ENCODE measurements at regions not wholly inside any gene's neighbourhood (a gene's known extent, or its start where the extent isn't known, plus 50 kb on each side); places are given as distances from the start of the nearest gene placed in this dataset.

DNA sequence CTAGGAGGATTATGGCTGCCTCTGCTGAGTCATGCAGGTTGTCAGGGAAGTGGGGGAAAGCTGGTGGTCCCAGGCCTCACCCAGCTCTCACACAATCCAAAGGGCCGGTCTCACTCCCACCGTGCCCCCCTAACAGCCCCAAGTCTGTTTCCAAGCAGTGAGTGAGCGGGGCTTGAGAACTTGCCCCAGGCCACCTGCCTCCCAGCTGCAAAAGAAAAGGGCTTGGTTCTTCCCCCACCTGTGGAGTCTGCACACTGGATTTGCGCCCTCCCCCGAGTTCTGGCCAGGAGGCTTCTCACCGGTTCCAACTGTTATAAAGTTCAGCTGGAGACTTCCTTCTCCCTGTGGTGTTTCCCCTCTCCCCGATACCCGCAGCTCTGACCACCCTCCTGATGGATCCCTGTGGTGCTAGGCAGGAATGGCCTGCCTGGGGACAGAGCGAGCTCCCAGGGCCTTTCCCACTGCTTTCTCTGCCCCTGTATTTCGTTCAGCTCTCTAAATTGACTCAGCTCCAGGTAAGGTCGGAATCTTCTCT is 222.3 kb downstream of the BARHL2 start:
- no peak for DNase-seq

DNA sequence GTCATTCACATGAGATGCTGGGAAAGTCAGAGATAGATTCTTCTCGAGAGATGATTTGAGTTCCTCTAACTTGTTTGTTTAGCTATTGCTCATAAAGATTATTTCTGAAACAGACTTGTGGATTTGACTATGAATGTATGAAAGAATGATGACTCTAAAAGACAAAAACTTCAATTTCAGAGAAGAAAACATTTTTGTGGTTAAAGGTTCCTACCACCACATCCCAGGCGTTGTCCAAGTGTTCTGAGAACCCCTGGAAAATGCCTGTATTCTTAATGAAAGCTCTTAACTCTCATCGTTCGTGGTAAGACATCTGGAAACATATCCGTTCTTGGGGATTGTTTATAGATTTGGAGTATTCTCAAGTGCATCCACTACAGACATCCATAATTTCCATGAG is 228.7 kb downstream of the BARHL2 start:
- DNase-seq, result no peak

DNA sequence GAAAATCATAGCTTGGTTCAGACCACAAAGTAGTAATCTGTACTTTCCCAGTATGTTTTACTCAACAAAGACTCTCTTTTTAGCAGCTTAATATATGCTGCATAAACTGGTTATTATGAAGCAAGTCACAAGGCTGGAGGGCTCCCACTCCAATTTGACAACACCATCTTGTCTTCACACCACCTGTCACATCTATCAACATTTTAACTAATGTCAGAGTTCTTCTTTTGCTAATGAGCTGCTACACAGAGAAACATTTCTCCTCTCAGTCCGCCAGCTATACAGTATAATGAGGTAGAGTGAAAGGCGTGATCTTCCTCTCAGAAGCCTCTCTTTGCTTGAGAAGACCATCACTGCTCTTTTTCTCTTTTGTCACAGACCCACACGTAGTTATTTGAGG is 230.1 kb downstream of the BARHL2 start:
- no peak for DNase-seq

DNA sequence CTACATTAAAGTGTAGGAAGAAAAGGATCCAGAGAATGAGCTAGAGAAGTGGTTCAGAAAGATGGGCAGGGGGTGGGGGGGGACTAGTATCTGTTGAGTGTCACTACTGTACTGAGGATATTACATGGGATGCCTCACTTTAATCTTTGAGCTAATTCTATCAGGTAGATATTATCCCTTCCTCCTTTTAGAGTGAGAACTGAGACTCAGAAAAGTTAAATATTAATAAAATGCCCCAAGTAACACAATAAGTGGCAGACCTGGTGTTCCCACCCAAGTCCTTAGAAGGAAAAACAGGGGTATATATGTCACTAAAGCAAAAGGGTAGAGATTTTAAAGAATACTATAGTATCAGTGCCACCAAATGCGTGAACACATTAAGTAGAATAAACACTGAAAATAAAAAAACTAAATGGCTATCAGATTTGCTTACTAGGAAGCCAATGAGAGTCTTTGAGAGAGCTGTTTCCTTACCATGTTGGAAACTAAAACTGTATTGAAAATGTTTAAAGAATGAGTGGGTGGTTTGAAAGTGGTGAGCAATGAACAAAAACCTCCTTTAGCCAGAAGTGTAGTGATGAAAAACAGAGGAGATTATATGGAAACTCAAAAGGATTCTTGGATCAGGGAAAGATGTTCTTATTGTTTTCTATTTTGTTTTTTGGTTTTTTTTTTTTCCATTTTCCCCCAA is 230.8 kb downstream of the BARHL2 start:
- DNase-seq, result no peak

DNA sequence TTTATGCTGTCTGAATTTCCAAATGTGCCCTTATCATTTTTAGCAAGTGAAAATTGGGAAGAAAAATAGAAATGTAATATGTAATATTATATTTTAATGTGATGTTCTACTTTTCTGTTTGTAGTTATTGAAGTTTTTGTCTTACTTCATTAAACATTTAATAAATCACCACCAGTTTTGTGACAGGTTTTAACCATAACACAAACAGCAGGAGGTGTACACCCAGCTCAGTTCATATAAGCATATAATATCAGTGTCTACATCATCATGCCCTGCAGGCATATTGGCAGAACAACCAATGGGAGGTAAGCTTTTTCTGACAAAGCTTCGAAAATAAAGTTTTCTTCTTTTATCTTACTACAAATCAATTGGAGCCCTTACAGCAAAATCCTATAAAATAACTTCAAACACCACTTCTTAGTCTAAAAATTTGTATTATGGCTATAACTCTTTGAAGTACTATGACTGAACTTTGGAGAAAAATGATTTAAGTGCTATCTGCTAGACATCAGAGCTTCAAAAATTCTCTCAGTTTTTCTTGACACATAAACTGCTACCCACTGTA is 236.7 kb downstream of the BARHL2 start:
- DNase-seq, result peak in 2 of 3 experiments; percentile 43 to 84

DNA sequence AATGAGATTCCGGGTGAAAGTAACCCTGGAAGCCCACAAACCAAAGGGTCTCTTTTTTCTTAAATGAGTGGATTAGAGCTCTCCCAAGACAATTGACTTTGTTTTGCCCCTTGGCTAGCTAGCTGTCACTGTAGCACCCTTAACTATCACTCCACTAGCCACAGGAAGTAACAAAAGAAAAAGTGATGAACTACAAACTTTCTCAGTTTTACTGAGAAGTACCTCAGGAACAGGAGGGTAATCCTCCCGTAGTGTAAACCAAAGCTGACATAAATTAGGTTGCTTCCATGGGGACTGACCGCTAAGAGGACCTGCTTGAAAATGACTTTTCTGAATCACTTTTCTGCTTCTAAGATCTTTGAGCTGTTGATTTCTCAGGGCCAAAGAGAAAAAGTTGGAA is 240.1 kb downstream of the BARHL2 start:
- no peak for DNase-seq

DNA sequence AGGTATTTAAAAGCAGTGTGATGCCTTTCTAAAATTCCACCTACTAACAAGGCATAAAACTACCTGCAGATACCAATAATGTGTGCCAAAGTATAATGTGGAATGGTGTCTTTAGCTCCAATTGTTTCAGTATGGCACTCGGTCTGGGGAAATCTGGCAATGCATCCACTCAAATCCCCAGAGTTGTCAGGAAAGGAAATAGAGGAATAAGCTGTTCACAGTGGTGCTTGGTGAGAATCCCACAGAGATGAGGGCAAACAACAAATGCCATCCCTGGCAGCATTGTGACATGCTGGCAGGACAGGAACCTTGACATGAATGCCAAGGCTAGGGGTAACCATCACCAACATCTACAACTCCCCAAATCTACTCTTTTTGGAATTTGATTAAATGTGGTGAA is 240.7 kb downstream of the BARHL2 start:
- DNase-seq, result no peak

DNA sequence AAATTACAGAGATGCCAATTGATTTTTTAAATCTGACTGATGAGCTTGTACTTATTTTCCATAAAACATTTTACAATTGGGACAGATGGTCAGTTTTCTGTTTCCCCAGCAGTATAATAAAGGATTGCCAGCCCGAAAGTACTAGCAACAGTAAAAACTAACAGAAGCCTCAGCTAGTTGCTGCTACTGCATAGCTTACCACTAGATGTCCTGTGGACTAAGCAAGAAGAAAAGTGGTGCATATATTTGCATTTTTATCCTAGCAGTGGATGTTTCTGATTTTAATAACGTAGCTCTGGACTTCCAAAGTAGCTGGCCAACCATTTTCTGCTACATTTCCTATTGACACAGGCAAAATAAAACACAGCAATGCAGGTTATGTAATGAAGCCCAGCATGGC is 241.5 kb downstream of the BARHL2 start:
- DNase-seq, result peak in 1 of 3 experiments; percentile 27

DNA sequence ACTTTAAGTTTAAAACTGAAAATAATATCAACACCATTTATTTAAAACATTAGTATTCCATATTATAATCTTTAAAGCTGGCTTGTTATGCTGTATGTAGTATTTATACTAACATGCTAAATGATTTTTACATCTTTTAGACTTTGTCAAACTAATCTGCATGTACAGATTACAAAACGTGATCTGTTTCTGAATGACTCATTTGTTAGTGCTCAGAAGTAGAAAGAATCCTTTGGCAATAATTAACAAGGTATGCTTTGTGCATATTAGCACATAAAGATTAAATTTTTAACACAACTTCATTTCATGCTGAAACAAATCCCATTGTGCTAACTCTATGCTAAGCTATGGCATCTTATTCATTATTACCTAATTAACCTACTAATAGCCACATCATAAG is 242.4 kb downstream of the BARHL2 start:
- DNase-seq, result no peak

DNA sequence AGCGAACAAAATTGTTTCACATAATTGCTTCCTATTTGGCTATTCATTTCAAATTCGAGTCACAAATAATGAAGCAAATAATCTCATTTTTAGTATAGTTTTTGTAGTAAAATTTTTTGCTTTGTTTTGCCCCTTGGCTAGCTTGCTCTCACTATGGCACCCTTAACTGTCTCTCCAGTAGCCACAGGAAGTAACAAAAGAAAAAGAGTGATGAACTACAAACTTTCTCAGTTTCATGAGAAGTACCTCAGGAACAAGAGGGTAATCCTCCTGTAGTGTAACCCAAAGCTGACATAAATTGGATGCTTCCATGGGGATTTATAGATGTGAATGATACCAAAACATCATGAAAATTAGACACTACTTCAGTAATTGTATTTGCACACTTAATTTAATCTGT is 242.9 kb downstream of the BARHL2 start:
- DNase-seq, result no peak

DNA sequence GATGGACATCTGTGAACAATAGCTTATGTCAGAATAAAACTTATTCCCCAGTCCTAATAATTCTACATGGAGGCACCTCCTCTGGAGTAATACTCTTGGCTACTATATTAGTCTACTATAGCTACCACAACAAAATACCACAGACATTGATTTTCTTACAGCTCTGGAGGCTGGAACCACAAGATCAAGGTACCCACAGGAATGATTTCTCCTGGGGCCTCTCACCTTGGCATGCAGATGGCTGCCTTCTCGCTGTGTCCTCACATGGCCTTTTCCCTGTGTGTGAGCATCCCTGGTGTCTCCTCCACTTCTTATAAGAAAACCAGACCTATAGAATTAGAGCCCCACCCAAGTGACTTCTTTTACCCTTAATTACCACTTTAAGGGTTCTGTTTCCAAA is 244.3 kb downstream of the BARHL2 start:
- DNase-seq, result no peak

DNA sequence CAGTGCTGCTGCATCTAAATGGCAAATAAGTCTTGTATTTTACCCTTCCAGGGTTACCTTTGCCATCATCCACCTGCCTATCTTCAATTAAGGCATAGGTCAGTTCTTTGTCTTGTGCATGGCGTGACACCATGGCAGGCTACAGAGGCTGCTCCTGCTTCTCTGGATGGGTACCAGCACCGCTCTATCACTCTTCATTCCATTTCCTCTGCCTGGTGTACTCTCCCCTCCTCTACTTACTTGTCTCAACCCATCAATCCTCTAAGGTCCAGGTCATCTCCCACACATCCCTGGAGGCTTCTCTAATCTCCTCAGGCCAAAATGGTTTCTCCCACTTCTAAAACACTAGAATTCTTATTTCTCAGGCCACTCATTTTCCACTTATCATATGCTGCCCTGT is 257.5 kb downstream of the BARHL2 start:
- no peak for DNase-seq

DNA sequence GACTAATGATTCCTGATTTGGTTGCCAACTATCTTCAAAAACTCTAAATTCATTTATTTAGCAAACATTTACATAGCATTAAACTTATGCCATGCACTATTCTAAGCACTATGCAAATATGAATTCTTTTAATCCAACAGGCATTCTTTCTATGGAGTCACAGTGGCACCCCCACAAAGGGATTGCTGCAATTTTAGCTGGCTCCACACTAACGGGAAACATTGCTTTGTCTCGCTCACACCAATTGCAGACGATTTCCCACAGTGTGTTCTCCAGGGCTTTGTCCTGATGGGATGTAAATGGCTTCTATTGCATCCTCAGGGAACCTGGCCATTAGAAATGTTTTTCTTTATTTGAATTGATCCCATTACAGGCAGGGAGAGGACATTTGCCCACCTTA is 259.1 kb downstream of the BARHL2 start:
- DNase-seq, result no peak

DNA sequence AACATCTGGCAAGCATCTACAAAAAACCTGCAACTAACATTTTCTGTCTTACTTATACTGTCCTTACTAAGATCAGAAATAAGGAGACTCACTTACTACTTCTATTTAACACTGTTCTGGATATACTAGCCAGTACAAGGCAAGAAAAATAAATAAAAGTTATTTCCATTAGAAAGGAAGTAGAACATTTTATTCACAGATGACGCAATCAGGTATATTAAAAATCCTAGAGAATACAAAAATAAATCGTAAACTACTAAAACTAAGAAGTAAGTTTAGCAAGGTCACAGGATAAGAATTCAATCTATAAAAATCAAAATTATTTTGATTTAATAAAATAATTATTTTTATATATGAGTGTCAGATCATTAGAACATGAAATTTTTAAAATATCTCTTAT is 264.6 kb downstream of the BARHL2 start:
- DNase-seq, result no peak

DNA sequence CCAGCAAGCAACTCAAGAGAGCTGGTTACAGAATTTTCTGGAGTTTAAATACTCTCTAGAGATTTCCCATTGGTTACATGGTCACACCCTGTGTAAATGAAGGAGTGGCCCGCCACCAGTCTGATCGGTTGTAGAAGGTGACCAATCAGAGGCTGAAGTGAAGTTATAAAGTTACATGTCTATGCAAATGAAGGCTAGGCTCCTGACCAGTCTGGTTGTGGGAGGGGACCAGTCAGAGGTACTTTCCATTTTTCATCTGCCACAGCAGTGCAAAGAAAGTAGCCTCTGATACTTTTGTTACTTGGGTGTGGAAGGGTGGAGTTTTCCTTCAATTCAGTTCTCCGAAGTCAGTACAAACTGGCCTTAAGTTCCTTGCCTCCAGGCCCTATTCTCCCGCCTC is 273.7 kb downstream of the BARHL2 start:
- DNase-seq, result no peak

DNA sequence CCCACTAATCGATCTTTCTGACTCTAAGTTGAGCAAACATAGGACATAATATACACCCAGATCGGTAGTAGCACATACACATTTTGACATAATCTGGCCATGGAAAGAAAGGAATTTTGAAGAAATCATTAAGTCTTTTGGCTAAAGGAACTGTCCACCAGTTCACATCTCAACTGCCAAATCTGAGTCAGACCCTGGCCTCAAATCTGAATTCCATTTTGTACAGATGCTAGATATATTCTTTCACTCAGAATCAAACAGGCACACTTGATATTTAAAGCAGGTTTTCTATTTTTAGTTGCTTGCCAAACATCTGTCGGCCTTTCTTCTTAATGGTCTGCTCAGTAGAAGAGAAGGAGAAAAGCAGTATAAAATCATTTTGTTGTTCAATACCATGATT is 281.8 kb downstream of the BARHL2 start:
- DNase-seq, result no peak

DNA sequence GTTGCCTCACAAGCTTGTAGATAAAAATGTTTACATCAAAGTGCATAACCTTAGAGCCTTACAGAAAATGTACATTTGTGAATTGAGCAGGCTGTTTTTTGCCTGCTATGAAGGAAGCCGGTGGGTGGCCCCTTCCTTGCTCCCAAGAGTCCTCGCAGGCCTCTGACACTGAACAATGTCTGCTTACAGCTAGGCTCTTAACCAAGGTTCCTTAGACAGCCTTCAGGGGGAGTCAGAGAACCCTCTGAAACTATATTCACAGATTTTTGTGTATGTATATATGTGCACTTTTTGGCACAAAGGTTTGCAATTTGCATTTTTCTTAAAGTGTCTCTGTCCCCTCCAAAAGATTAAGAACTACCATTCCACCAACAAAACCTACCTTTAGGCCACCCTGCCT is 282.6 kb downstream of the BARHL2 start:
- DNase-seq, result no peak

DNA sequence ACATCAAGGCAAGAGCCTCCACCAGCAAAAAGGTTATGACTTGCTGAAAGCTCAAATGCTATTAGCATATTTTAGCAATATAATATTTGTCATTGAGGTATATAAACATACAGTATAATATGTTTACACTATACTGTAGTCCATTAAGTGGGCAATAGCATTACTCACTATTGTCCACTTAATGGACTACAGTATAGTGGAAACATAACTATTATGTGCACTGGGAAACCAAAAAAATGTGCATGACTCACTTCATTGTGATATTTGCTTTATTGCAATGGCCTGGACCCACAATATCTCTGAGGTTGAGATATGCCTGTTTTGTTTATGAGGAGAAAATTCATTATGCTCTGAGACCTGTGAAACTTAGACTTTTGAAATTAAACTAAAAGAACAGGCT is 300.0 kb downstream of the BARHL2 start:
- DNase-seq, result no peak

DNA sequence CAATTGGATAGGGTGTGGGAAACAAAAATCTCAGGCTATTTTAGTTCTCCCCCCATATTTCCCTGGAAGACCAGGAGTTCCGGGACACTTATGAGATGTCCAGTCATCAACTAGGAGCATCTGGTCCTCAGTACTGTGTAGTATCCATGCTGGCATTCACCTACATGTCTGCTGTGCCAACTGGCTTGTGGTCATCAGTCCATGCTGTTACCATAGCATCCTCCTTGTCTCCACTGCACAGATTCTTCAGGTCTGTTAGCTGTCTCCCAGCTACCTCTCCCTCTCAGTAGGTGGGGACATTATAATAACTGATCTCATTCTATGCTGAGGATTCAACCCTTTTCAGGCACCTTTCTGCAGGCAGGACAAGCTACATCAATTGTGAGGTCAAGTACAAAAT is 302.9 kb downstream of the BARHL2 start:
- DNase-seq, result no peak

DNA sequence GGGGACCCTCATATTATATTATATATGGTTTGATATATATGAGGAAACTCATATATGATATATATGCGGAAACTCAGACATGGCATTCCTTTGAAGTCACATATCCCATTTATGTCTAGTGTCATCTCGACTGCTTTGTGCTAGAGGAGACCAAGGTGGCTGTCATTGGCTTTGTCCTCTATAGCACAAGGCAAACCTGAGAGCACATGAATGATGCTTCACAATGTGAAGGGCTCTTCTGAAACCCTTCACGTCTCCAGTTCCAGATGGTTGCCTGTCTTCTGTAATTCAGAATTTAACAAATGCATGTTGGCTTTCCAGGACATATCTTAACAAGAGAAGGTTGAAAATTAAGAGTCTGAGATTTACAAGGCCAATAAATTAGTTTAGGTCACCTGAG is 303.6 kb downstream of the BARHL2 start:
- DNase-seq, result peak in 1 of 3 experiments; percentile 96

DNA sequence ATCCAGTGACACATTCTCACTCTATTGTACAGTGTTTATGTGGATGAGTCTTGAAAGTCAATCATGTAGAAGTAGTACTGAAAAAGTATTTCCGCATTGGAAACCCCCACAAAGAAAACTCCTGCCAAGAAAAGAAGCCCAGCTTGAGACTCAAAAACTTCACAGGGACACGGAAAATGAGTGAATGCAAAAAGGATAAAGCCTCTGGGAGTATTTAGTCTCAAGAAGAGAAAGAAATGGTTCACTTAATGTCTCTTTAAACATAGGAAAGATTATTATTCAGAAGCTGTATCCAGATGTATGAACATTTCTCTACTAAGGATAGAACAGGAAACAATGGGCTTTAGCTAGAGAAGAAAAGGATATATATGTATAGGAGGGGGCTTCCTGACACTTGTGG is 304.5 kb downstream of the BARHL2 start:
- no peak for DNase-seq

DNA sequence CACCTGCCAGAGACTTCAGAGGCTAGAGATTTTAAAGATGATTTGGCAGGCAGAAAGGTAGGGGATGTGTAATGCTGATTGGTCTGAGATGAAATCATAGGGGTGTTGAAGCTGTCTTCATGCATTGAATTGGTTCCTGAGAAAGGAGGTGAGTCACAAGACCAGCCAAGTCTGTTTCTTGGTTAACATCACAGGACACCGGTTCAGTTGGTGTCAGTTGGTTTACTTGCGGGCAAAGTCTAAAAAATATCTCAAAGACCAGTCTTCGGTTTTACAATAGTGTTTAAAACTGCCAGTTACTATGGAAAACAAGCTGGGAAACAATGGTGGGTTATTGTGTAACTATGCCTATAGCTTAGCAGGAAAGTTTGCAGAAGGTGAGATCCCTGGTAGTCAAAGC is 305.9 kb downstream of the BARHL2 start:
- DNase-seq, result no peak

DNA sequence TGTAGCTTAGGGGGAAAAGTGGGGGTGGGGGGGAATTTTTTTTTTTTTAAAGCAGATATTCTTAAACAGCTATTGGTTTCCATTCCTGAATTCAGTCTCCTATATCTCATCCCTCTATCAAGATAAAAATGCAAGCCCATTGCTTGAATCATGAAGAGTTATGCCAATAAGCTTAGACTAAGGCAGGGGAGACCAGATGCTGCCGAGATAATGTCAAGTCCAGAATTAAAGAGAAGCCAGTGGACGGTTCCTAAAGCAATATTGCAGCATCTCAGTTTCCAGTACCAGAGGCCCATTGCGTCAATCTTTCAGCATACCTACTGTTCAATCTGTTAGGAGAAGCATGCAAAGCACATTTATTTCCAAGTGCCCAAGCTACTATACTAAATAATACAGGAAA is 309.4 kb downstream of the BARHL2 start:
- DNase-seq, result no peak

DNA sequence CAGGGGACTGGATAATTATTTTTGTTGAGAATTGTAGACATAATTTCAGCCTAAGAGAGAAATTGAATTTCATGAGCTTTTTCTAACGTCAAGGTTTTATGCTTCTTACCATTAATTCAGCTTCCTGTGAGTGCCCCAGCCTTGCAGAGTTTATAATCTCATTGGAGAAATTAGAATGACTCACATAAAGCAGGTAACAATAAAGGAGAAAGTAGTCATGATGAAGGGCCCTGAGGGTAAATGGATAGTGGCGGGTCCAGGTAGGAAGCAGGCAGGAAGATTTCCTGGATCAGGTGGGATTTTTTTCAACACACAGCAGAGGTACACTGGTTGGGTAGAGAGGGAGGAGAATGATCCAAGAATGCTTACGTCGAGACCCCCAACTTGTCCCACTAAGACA is 311.4 kb downstream of the BARHL2 start:
- no peak for DNase-seq

Data from NCI-H1417 (cell line).